SK-N-SH (cell line): ENCODE measurements at regions not wholly inside any gene's neighbourhood (a gene's known extent, or its start where the extent isn't known, plus 50 kb on each side); places are given as distances from the start of the nearest gene placed in this dataset.

Source experiments
- CTCF ChIA-PET: fragments of 300-600, 350-600 bp; formaldehyde crosslinking; extraction: SDS; loops from one replicate; lab custom pipeline; 2021; lab: Yijun Ruan, JAX
- POLR2A ChIA-PET: fragments of 350-600 bp; sonication (Branson Sonifier 250); formaldehyde crosslinking; extraction: SDS; loops from one replicate; lab custom pipeline; 2020; ENCODE audit warnings: antibody characterized with exemption, inconsistent platforms; lab: Yijun Ruan, JAX
- DNase-seq: peaks from one replicate; pipeline ENCODE4 v3.0.0; 2012
- H2AFZ ChIP-seq: fragments of 200-600 bp; sonication (generic); 2 replicates; pipeline ENCODE4 v1.8.1; 2016; ENCODE audit warnings: antibody characterized with exemption, mild to moderate bottlenecking, low read depth
- H3F3A ChIP-seq: fragments of 200-600 bp; sonication (generic); replicated peaks from 2 replicates; pipeline ENCODE3; 2016; ENCODE audit warnings: antibody characterized with exemption, mild to moderate bottlenecking; ENCODE audit not compliant: insufficient read depth
- H3K27ac ChIP-seq, 2 experiments: fragments of 200-500 bp in 1 of 2; fragments of 200-600 bp in 1 of 2; sonication (Bioruptor generic) in 1 of 2; sonication (generic), shearing (Covaris generic) in 1 of 2; 2 replicates each; pipeline versions ENCODE4 v1.5.1 to v1.6.1; 2014 to 2016; ENCODE audit warnings: low read depth in 2 of 2, inconsistent platforms in 1 of 2, low read length in 1 of 2, mild to moderate bottlenecking in 1 of 2, mixed read lengths in 1 of 2
- H3K27me3 ChIP-seq: fragments of 200-600 bp; sonication (generic), shearing (Covaris generic); 2 replicates; pipeline ENCODE4 v1.6.1; 2016; ENCODE audit warnings: mixed run types; ENCODE audit not compliant: insufficient read depth
- H3K36me3 ChIP-seq, 2 experiments: fragments of 200-500 bp in 1 of 2; fragments of 200-600 bp in 1 of 2; sonication (Bioruptor generic) in 1 of 2; sonication (generic) in 1 of 2; replicated peaks in 1 of 2; 2 replicates each; pipeline versions ENCODE3 to v1.5.1; 2014 to 2016; ENCODE audit warnings: low read length in 1 of 2, mild to moderate bottlenecking in 1 of 2; ENCODE audit not compliant: insufficient read depth in 2 of 2, control insufficient read depth in 1 of 2
- H3K4me1 ChIP-seq, 2 experiments: fragments of 200-500 bp in 1 of 2; fragments of 200-600 bp in 1 of 2; sonication (Bioruptor generic) in 1 of 2; sonication (generic), shearing (Covaris generic) in 1 of 2; 2 replicates each; pipeline versions ENCODE4 v1.5.1 to v1.6.1; 2014 to 2016; ENCODE audit warnings: low read depth in 1 of 2, low read length in 1 of 2, mixed run types in 1 of 2; ENCODE audit not compliant: insufficient read depth in 2 of 2, control insufficient read depth in 1 of 2
- H3K4me2 ChIP-seq: fragments of 200-600 bp; sonication (generic), shearing (Covaris generic); 2 replicates; pipeline ENCODE4 v1.6.1; 2017; ENCODE audit warnings: mixed run types
- H3K4me3 ChIP-seq, 2 experiments: fragments of 200-500 bp in 1 of 2; fragments of 200-600 bp in 1 of 2; sonication (Bioruptor generic) in 1 of 2; sonication (generic), shearing (Covaris generic) in 1 of 2; 2 replicates each; pipeline versions ENCODE4 v1.5.1 to v1.8.1; 2014 to 2016; ENCODE audit warnings: low read depth in 2 of 2, inconsistent platforms in 1 of 2, low read length in 1 of 2, mild to moderate bottlenecking in 1 of 2, mixed read lengths in 1 of 2, moderate library complexity in 1 of 2
- H3K79me2 ChIP-seq: fragments of 200-600 bp; sonication (generic); 2 replicates; pipeline ENCODE4 v1.8.1; 2017; ENCODE audit warnings: mild to moderate bottlenecking; ENCODE audit not compliant: insufficient read depth
- H3K9ac ChIP-seq: fragments of 200-600 bp; sonication (generic); 2 replicates; pipeline ENCODE4 v1.6.1; 2017; ENCODE audit warnings: mixed run types
- H3K9me2 ChIP-seq: fragments of 200-600 bp; sonication (generic); 2 replicates; pipeline ENCODE4 v1.6.1; 2017; ENCODE audit warnings: mixed run types
- H3K9me3 ChIP-seq: fragments of 200-600 bp; sonication (generic); 2 replicates; pipeline ENCODE4 v1.6.1; 2017; ENCODE audit warnings: mixed run types, mild to moderate bottlenecking, moderate library complexity
- H4K20me1 ChIP-seq: fragments of 200-600 bp; sonication (generic); 2 replicates; pipeline ENCODE4 v1.6.1; 2017; ENCODE audit warnings: mild to moderate bottlenecking, mixed run types; ENCODE audit not compliant: insufficient read depth
- CHD2 ChIP-seq: fragments of 150-350 bp; IDR thresholded peaks from 2 replicates; pipeline ENCODE4 v1.6.1; 2018; ENCODE audit warnings: low read length; ENCODE audit not compliant: partially characterized antibody
- FOSL2 ChIP-seq: IDR thresholded peaks from 2 replicates; pipeline ENCODE4 v1.4.0; 2012; ENCODE audit warnings: low read depth, mild to moderate bottlenecking, moderate library complexity, borderline replicate concordance
- FOXM1 ChIP-seq: IDR thresholded peaks from 2 replicates; pipeline ENCODE4 v1.4.0; 2012; ENCODE audit warnings: low read depth, mild to moderate bottlenecking
- GATA2 ChIP-seq: sonication (generic); formaldehyde crosslinking; IDR thresholded peaks from 2 replicates; pipeline ENCODE4 v1.5.0; 2020; ENCODE audit warnings: mild to moderate bottlenecking, missing genetic modification reagents
- JUND ChIP-seq: IDR thresholded peaks from 2 replicates; pipeline ENCODE4 v1.4.0; 2012
- MXI1 ChIP-seq: IDR thresholded peaks from 2 replicates; pipeline ENCODE4 v1.6.1; 2012; ENCODE audit warnings: mild to moderate bottlenecking, low read depth, low read length, improper control_type of control experiment
- NRF1 ChIP-seq: IDR thresholded peaks from 2 replicates; pipeline ENCODE4 v1.6.1; 2012; ENCODE audit warnings: low read depth, mild to moderate bottlenecking, low read length
- RAD21 ChIP-seq: IDR thresholded peaks from 2 replicates; pipeline ENCODE4 v1.6.1; 2012; ENCODE audit warnings: mild to moderate bottlenecking, low read length
- RCOR1 ChIP-seq: fragments of 150-350 bp; IDR thresholded peaks from 2 replicates; pipeline ENCODE4 v1.6.1; 2017; ENCODE audit warnings: antibody characterized with exemption, low read length
- RFX5 ChIP-seq: IDR thresholded peaks from 2 replicates; pipeline ENCODE4 v1.6.1; 2012; ENCODE audit warnings: mild to moderate bottlenecking, improper control_type of control experiment, low read length
- SMC3 ChIP-seq: IDR thresholded peaks from 2 replicates; pipeline ENCODE4 v1.6.1; 2012; ENCODE audit warnings: low read depth, low read length, improper control_type of control experiment
- TAF1 ChIP-seq: IDR thresholded peaks from 2 replicates; pipeline ENCODE4 v1.6.1; 2012; ENCODE audit warnings: low read depth, mild to moderate bottlenecking, low read length, moderate library complexity, borderline replicate concordance
- ZBTB33 ChIP-seq: IDR thresholded peaks from 2 replicates; pipeline ENCODE4 v1.4.0; 2012; ENCODE audit warnings: low read depth, borderline replicate concordance
- WGBS: methylation state at CpG from one replicate; pipeline ENCODE4 v1.1.6; 2017; ENCODE audit warnings: low lambda C conversion rate; 5-methylcytosine and 5-hydroxymethylcytosine counted together

- no peak for DNase-seq
- Histone ChIP-seq H3F3A (no peaks in the 10 kb centered on the region), H3K4me3 (no peak overlapping the region), H3K27ac (peak overlapping the region in 1 of 2 experiments; percentile 11; a peak in 1 of 4 replicates), H3K4me1 (no peaks in the 10 kb centered on the region; a peak in 1 of 4 replicates), H3K27me3 (no peaks in the 10 kb centered on the region), H2AFZ (no peak overlapping the region; the same call in 1 of the 2 replicates), H3K4me2 (no peak overlapping the region), H3K9me2 (no peaks in the 10 kb centered on the region), H3K79me2 (no peaks in the 10 kb centered on the region), H3K9ac (no peak overlapping the region), H4K20me1 (no peaks in the 10 kb centered on the region), H3K9me3 (no peaks in the 10 kb centered on the region), H3K36me3 (no peaks in the 10 kb centered on the region)
- 41% methylated on average over 6 of the region's 6 CpGs for WGBS
- TF ChIP-seq GATA2 (no peak), FOSL2 (no peak), MXI1 (no peak), RCOR1 (no peak), TAF1 (no peak), CHD2 (no peak), ZBTB33 (no peak)
- CTCF ChIA-PET: interaction anchor here (1.2 to 2.2 kb wide), 2 partner anchors 12 to 18 kb away, joined by 3 to 5 read pairs; no protein-coding TSS in a partner anchor
- POLR2A ChIA-PET: no interaction called here
Observed at GRCh38 chr16:66007717-66008116, 358.8 kb upstream of the CDH5 start.

- no peak for DNase-seq
Observed at GRCh38 chr16:66006485-66006884, 360.0 kb upstream of the CDH5 start.

GRCh38 chr16:66004699-66005098 is 361.8 kb upstream of the CDH5 start:
- TF ChIP-seq RFX5 (no peak), RAD21 (no peak)
- Histone ChIP-seq H3K79me2 (no peaks in the 10 kb centered on the region), H3K27ac (no peak overlapping the region), H4K20me1 (no peaks in the 10 kb centered on the region), H3K4me1 (no peaks in the 10 kb centered on the region; a peak in 1 of 4 replicates), H2AFZ (no peak overlapping the region), H3K9me3 (no peaks in the 10 kb centered on the region), H3K4me3 (no peak overlapping the region), H3F3A (no peaks in the 10 kb centered on the region), H3K4me2 (no peak overlapping the region), H3K36me3 (no peaks in the 10 kb centered on the region), H3K9ac (no peak overlapping the region), H3K27me3 (no peaks in the 10 kb centered on the region; the same call in 1 of the 2 replicates), H3K9me2 (no peaks in the 10 kb centered on the region)
- 32% methylated on average over 3 of the region's 3 CpGs for WGBS
- DNase-seq: no peak
- ChIA-PET CTCF (no interaction called here), POLR2A (no interaction called here)

More at GRCh38 chr16:66006485-66006884, 360.0 kb upstream of the CDH5 start:
- Histone ChIP-seq H2AFZ (no peak overlapping the region), H3K27ac (no peak overlapping the region), H3K4me3 (no peak overlapping the region), H3K79me2 (no peaks in the 10 kb centered on the region), H3K9ac (no peak overlapping the region), H3K27me3 (no peaks in the 10 kb centered on the region; the same call in 1 of the 2 replicates), H3K4me1 (no peaks in the 10 kb centered on the region; a peak in 1 of 4 replicates), H3K9me3 (no peaks in the 10 kb centered on the region), H3F3A (no peaks in the 10 kb centered on the region), H3K4me2 (no peak overlapping the region), H3K36me3 (no peaks in the 10 kb centered on the region), H4K20me1 (no peaks in the 10 kb centered on the region), H3K9me2 (no peaks in the 10 kb centered on the region)
- no peak for TF ChIP-seq SMC3
- TF ChIP-seq FOXM1: no peak
- TF ChIP-seq JUND: no peak
- no peak for TF ChIP-seq NRF1
- WGBS: 48% methylated on average over 9 of the region's 9 CpGs
- ChIA-PET POLR2A (no interaction called here), CTCF (interaction anchor here (1.2 to 2.2 kb wide), 2 partner anchors 13 to 19 kb away, joined by 3 to 5 read pairs; no protein-coding TSS in a partner anchor)
